ENCODE measurements at regions not wholly inside any gene's neighbourhood (a gene's known extent, or its start where the extent isn't known, plus 50 kb on each side); places are given as distances from the start of the nearest gene placed in this dataset.

DNA sequence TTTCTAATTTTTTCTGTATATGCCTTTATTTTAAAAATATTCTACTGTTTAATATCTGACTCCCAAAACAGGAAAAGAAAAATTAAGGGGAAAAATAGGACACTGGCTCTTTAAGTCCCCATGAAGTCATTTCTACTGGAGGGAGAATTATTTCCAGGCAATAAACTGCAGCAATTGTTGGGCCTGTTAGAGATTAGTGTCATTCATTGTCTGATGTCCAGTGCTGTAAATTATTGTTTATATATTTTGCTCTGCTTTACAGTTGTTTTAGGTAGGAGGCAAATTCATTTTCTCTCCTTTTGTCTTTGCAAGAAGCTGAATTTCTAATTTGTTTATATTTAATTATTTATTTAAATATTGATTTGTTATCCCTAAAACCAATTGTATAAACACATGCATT, 906.0 kb upstream of the CDH10 start:
- H3K4me3 ChIP-seq, result no peak overlapping the region
- TF ChIP-seq RAD21 (conservative IDR thresholded peaks at IDR 0.05 in 1 of 2, IDR thresholded peaks at IDR 0.05 in 1 of 2) (no peak), NR3C1 (IDR thresholded peaks at IDR 0.05) (no peak), EHF (CRISPR knock-in tag; IDR thresholded peaks at IDR 0.05) (no peak), TP53 (CRISPR knock-in tag; IDR thresholded peaks at IDR 0.05) (no peak), NFE2L2 (conservative IDR thresholded peaks at IDR 0.05; ENCODE audit: low read length) (no peak), ZC3H11A (IDR thresholded peaks at IDR 0.05) (no peak), RCOR1 (IDR thresholded peaks at IDR 0.05; ENCODE audit: low read depth, low read length) (no peak), EHMT2 (IDR thresholded peaks at IDR 0.05; ENCODE audit: low read depth) (no peak), ESRRA (IDR thresholded peaks at IDR 0.05; ENCODE audit: borderline replicate concordance, low read length) (no peak), CEBPB (IDR thresholded peaks at IDR 0.05) (no peak), KDM5A (IDR thresholded peaks at IDR 0.05) (no peak), JUNB (IDR thresholded peaks at IDR 0.05) (no peak), HOXB13 (CRISPR knock-in tag; IDR thresholded peaks at IDR 0.05; ENCODE audit: low read depth) (no peak)
- TF ChIP-seq, protein P1, sequence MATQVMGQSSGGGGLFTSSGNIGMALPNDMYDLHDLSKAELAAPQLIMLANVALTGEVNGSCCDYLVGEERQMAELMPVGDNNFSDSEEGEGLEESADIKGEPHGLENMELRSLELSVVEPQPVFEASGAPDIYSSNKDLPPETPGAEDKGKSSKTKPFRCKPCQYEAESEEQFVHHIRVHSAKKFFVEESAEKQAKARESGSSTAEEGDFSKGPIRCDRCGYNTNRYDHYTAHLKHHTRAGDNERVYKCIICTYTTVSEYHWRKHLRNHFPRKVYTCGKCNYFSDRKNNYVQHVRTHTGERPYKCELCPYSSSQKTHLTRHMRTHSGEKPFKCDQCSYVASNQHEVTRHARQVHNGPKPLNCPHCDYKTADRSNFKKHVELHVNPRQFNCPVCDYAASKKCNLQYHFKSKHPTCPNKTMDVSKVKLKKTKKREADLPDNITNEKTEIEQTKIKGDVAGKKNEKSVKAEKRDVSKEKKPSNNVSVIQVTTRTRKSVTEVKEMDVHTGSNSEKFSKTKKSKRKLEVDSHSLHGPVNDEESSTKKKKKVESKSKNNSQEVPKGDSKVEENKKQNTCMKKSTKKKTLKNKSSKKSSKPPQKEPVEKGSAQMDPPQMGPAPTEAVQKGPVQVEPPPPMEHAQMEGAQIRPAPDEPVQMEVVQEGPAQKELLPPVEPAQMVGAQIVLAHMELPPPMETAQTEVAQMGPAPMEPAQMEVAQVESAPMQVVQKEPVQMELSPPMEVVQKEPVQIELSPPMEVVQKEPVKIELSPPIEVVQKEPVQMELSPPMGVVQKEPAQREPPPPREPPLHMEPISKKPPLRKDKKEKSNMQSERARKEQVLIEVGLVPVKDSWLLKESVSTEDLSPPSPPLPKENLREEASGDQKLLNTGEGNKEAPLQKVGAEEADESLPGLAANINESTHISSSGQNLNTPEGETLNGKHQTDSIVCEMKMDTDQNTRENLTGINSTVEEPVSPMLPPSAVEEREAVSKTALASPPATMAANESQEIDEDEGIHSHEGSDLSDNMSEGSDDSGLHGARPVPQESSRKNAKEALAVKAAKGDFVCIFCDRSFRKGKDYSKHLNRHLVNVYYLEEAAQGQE (IDR thresholded peaks at IDR 0.05), result no peak
- no peaks in the 10 kb centered on the region for H3K4me1 ChIP-seq
- FAIRE-seq (no peak), ATAC-seq (no peak), DNase-seq (ENCODE audit: low read depth in 1 of 2, low spot score in 1 of 2) (no peak)
- H3K9me3 ChIP-seq, result no peaks in the 10 kb centered on the region
- CTCF ChIA-PET, result no interaction called here
- no peak overlapping the region for H3K27ac ChIP-seq
- POLR2A ChIA-PET, result no interaction called here
- no peak overlapping the region for H3K4me2 ChIP-seq

DNA sequence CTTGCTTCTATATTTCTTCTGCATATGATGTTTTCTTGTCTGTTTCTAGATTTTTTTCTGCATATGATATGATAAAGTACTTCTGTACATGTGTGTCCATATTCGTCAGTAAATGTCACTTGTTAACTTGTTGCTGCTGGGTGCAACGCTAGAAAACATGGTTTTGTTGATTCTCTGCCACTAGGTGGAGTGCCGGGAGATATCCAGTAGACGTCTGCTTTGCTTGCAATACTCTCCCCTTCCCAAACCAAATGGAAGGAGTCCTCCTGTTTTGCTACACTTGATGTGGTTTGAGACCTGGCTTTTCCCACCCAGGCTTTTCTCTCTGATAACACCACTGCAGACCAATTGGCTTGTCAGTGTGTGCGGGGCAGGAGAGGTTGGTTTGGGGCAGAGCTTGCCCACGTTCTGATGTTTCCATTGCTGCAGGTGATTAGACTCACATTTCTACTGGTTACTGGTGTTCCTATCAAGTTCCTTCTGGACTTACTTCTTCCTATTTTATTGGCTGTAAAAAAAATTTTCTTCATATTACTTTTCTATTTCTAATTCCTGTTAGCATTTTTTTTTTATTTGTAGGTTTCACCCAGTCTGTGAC, 900.0 kb upstream of the CDH10 start:
- WGBS (ENCODE audit: missing lambda C conversion rate), result 16% methylated on average over 6 of the region's 6 CpGs
- H3K27ac ChIP-seq, result no peak overlapping the region
- H3K9me3 ChIP-seq, result no peaks in the 10 kb centered on the region
- H3K4me3 ChIP-seq, result no peak overlapping the region
- H3K4me2 ChIP-seq, result no peak overlapping the region; the same call in 2 of the 3 replicates
- ATAC-seq (peak; percentile 89 to 93; a peak in 5 of 6 replicates), FAIRE-seq (no peak), DNase-seq (ENCODE audit: low read depth in 1 of 2, low spot score in 1 of 2) (peak; percentile 4 to 73)
- ChIA-PET POLR2A (no interaction called here), CTCF (no interaction called here)
- H3K4me1 ChIP-seq, result no peaks in the 10 kb centered on the region
- TF ChIP-seq RAD21 (conservative IDR thresholded peaks at IDR 0.05 in 1 of 2, IDR thresholded peaks at IDR 0.05 in 1 of 2) (peak; percentile 48 to 50), CTCF (IDR thresholded peaks at IDR 0.05) (peak; percentile 61), SMC3 (IDR thresholded peaks at IDR 0.05) (peak; percentile 61), EP300 (IDR thresholded peaks at IDR 0.05) (no peak), RCOR1 (IDR thresholded peaks at IDR 0.05; ENCODE audit: low read depth, low read length) (no peak)

DNA sequence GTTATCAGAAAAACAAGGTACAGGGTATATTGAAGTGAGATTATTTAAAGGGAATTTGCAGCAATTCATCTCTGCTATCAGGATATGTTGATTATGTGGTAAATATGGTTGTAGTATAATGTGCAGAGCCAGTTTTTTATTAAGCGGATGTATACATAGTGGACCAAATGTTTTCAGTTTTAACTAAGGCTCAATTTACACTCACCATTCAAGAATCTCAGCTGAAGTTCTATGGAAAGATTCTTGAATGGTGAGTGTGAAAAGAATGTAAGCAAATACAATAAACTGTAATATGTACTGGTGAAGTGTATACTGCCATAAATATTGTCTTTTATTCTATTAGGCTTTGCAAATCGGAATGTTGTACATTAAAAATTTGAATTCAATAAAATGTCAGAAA, 895.9 kb upstream of the CDH10 start:
- POLR2A ChIA-PET, result no interaction called here
- TF ChIP-seq KDM5A (IDR thresholded peaks at IDR 0.05) (no peak), BCL3 (IDR thresholded peaks at IDR 0.05) (no peak), RFX5 (IDR thresholded peaks at IDR 0.05) (no peak), FOSL2 (IDR thresholded peaks at IDR 0.05) (no peak), FOSL2 (CRISPR knock-in tag; IDR thresholded peaks at IDR 0.05) (no peak), CHD2 (IDR thresholded peaks at IDR 0.05; ENCODE audit: low read length, partially characterized antibody) (no peak), GATA3 (IDR thresholded peaks at IDR 0.05; ENCODE audit: borderline replicate concordance) (no peak), RARB (CRISPR knock-in tag; IDR thresholded peaks at IDR 0.05) (no peak), TFCP2L1 (CRISPR knock-in tag; IDR thresholded peaks at IDR 0.05) (no peak), RNF2 (IDR thresholded peaks at IDR 0.05; ENCODE audit: borderline replicate concordance, low read depth) (no peak), MAFK (IDR thresholded peaks at IDR 0.05; ENCODE audit: partially characterized antibody) (no peak), FOSB (CRISPR knock-in tag; IDR thresholded peaks at IDR 0.05) (no peak), ZNF302 (CRISPR knock-in tag; IDR thresholded peaks at IDR 0.05) (no peak), HOXB5 (CRISPR knock-in tag; IDR thresholded peaks at IDR 0.05) (no peak), FOXS1 (CRISPR knock-in tag; IDR thresholded peaks at IDR 0.05) (no peak)
- CTCF ChIA-PET, result no interaction called here
- H3K4me3 ChIP-seq, result no peak overlapping the region
- H3K4me1 ChIP-seq, result no peaks in the 10 kb centered on the region
- no peak for ATAC-seq
- no peak for FAIRE-seq
- H3K4me2 ChIP-seq, result no peak overlapping the region
- no peak for DNase-seq (ENCODE audit: low read depth in 1 of 2, low spot score in 1 of 2)
- no peak overlapping the region for H3K27ac ChIP-seq
- 58% methylated on average over 2 of the region's 2 CpGs for WGBS (ENCODE audit: missing lambda C conversion rate)
- no peaks in the 10 kb centered on the region for H3K9me3 ChIP-seq
